GM12875 (cell line): ENCODE measurements at regions not wholly inside any gene's neighbourhood (a gene's known extent, or its start where the extent isn't known, plus 50 kb on each side); places are given as distances from the start of the nearest gene placed in this dataset.

ENCODE experiments used
- H3K4me3 ChIP-seq: one replicate; pipeline ENCODE4 v1.5.1; 2011; ENCODE audit warnings: low read depth, low read length, control low read depth
- CTCF ChIP-seq: IDR thresholded peaks from 2 replicates; pipeline ENCODE4 v1.5.1; 2011; ENCODE audit warnings: low read depth, mild to moderate bottlenecking, control low read depth, inconsistent platforms, low read length, moderate library complexity, borderline replicate concordance; ENCODE audit not compliant: insufficient read depth

GRCh38 chr4:36815536-36815935 is 429.0 kb upstream of the NWD2 start:
- no peak for TF ChIP-seq CTCF
- H3K4me3 ChIP-seq, result no peak overlapping the region

GRCh38 chr4:36823199-36823967 is 421.2 kb upstream of the NWD2 start:
- no peak for TF ChIP-seq CTCF
- H3K4me3 ChIP-seq, result no peak overlapping the region

DNA sequence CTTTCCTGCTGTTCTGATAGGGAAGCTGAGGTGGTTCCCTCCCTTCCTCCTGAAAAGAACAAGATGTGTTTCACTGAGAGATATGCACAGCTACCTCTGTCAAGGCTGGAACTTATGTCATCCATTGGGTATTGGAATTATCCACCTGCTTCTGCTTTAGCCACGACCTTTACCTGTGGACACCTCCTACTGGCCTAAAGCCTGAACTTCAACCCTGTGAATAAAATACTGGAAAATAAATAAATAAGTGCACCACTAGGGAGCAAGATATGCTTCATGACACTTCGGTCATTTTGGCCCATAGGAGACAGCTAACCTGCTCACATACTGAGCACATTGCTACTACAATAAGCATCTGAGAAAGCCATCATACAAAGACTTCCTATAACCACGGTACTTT is 419.9 kb upstream of the NWD2 start:
- no peak overlapping the region for H3K4me3 ChIP-seq

GRCh38 chr4:36835246-36835645 is 409.3 kb upstream of the NWD2 start:
- no peak overlapping the region for H3K4me3 ChIP-seq

More for the DNA sequence above, 419.9 kb upstream of the NWD2 start:
- TF ChIP-seq CTCF, result 0 out of 2 replicates have a peak, but pooled peaks have one; percentile 42

DNA sequence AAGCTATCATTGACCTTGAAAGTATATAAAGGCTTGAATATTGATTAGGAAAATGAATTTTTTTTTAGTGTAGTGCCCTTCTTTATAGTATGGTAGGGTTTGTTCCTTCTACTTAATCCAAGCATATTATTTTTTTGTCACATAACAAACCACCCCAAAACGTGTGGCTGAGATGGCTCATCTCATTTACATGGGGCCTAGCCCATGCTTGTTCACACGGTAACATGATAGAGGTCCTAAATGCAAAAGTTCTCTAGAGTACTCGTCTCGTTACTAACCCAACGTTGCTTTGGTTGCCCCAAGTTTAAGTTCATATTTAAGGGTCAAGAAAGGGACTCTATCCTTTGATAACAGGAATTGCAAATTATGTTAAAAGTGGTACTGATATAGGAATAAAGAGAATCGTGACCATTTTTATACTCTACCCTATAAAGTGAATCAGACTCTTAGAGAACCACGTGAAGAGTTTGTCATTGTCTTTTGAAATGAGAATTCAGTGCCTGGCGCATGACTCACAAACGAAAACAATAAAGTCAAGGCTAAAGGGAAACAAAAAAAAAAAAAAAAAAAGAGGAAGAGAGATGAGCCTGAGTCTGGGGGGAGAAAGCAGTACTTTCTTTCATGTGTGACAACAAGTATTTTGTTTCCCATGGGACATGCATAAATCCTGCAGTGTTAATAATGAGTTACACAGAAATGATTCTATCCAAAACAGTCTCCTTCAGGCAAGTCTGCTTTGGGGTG is 402.8 kb upstream of the NWD2 start:
- no peak overlapping the region for H3K4me3 ChIP-seq
- no peak for TF ChIP-seq CTCF

More at GRCh38 chr4:36835246-36835645, 409.3 kb upstream of the NWD2 start:
- TF ChIP-seq CTCF, result no peak

DNA sequence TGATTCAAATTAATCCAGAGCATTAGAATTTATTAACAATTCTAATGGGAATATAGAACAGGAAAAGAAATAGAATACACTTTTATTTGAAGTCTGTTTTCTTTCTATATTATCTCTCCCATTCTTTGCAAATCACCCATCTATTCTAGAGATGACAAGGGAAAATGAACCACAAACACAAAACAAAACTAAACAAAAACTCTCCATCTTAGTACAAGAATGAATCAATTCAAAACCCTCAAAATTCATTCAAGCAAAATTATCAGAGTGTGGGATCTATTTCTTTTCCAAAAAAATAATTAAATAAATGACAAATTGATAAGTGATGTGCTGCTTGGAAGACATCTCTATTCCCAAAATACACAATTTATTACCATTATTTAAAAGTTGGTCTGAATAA is 400.1 kb upstream of the NWD2 start:
- TF ChIP-seq CTCF, result no peak
- no peak overlapping the region for H3K4me3 ChIP-seq
